RWPE2 (cell line): ENCODE measurements at regions not wholly inside any gene's neighbourhood (a gene's known extent, or its start where the extent isn't known, plus 50 kb on each side); places are given as distances from the start of the nearest gene placed in this dataset.

ENCODE experiments used
- ATAC-seq: fragments of 200-7000 bp; cut with Tn5 transposase; 3 replicates; pipeline ENCODE4 v1.9.1; 2021; ENCODE audit warnings: low read depth
- DNase-seq: peaks from one replicate; pipeline ENCODE4 v3.0.0-alpha.2; 2020; ENCODE audit warnings: low spot score
- H3K27ac ChIP-seq: fragments of 450-650 bp; 2 replicates; pipeline ENCODE4 v1.5.1; 2017; ENCODE audit warnings: mild to moderate bottlenecking; ENCODE audit not compliant: poor library complexity, severe bottlenecking
- H3K27me3 ChIP-seq: fragments of 250-450 bp; sonication (Bioruptor Pico); 2 replicates; pipeline ENCODE4 v1.5.1; 2021; ENCODE audit warnings: mild to moderate bottlenecking, moderate library complexity; ENCODE audit not compliant: insufficient read depth, poor library complexity, severe bottlenecking
- H3K36me3 ChIP-seq: fragments of 250-450 bp; sonication (Bioruptor Pico); 2 replicates; pipeline ENCODE4 v1.5.1; 2020; ENCODE audit warnings: low read depth, mild to moderate bottlenecking, moderate library complexity
- H3K4me1 ChIP-seq: fragments of 250-450 bp; sonication (Bioruptor Pico); 2 replicates; pipeline ENCODE4 v1.5.1; 2021; ENCODE audit warnings: mild to moderate bottlenecking, moderate library complexity; ENCODE audit not compliant: insufficient read depth, poor library complexity, severe bottlenecking
- H3K4me3 ChIP-seq: fragments of 250-450 bp; sonication (Bioruptor Pico); 2 replicates; pipeline ENCODE4 v1.5.1; 2021; ENCODE audit warnings: mild to moderate bottlenecking, moderate library complexity; ENCODE audit not compliant: severe bottlenecking
- H3K9me3 ChIP-seq: fragments of 250-450 bp; sonication (Bioruptor Pico); 2 replicates; pipeline ENCODE4 v1.5.1; 2021; ENCODE audit warnings: mild to moderate bottlenecking, moderate library complexity; ENCODE audit not compliant: severe bottlenecking
- TF ChIP-seq, protein P1 (sequence below): fragments of 450-650 bp; IDR thresholded peaks from one replicate; pipeline ENCODE4 v1.5.1; 2017; ENCODE audit warnings: mild to moderate bottlenecking, moderate library complexity; ENCODE audit not compliant: poor library complexity, severe bottlenecking

DNA sequence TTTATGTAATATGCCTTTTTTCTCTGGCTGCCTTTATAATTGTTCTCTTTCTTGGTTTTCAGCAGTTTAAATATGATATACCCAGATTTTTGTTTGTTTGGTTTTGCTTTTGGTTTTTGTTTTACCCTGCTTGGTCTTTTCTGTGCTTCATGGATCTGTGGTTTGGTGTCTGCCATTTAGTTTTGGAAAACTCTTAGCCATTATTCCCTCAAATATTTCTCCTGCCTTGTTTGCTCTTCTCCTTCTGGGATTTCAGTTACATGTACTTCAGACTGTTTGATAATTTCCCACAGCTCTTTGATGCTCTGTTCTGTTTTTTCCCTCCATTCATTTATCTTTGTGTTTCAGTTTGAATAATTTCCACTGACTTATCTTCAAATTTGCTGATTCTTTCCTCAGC lies 223.1 kb upstream of the BCOR start:
- TF ChIP-seq, protein P1, sequence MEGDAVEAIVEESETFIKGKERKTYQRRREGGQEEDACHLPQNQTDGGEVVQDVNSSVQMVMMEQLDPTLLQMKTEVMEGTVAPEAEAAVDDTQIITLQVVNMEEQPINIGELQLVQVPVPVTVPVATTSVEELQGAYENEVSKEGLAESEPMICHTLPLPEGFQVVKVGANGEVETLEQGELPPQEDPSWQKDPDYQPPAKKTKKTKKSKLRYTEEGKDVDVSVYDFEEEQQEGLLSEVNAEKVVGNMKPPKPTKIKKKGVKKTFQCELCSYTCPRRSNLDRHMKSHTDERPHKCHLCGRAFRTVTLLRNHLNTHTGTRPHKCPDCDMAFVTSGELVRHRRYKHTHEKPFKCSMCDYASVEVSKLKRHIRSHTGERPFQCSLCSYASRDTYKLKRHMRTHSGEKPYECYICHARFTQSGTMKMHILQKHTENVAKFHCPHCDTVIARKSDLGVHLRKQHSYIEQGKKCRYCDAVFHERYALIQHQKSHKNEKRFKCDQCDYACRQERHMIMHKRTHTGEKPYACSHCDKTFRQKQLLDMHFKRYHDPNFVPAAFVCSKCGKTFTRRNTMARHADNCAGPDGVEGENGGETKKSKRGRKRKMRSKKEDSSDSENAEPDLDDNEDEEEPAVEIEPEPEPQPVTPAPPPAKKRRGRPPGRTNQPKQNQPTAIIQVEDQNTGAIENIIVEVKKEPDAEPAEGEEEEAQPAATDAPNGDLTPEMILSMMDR: no peak
- Histone ChIP-seq H3K4me3 (no peak overlapping the region), H3K9me3 (no peaks in the 10 kb centered on the region), H3K27me3 (no peaks in the 10 kb centered on the region), H3K36me3 (no peaks in the 10 kb centered on the region), H3K4me1 (no peaks in the 10 kb centered on the region), H3K27ac (no peak overlapping the region)
- no peak for DNase-seq
- ATAC-seq: no peak

DNA sequence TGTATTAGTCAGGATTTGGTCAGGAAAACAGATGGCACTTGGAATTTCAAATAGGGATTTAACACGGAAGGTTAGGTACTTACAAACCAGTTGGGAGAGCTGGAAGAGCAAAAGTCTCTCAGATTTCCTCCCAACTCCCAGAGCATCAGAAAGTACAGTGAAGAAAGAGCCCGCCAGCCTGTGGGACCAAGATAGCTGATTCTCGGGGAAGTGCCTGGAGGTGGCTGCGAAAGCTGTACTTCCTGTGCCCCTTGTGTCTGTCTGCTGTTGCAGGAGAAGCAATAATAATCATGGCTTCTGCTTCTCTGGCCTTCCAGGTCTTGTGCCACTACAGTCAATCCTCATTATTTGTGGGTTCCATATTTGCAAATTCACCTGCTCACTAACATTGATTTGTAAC lies 221.0 kb upstream of the BCOR start:
- no peaks in the 10 kb centered on the region for H3K9me3 ChIP-seq
- no peaks in the 10 kb centered on the region for H3K27me3 ChIP-seq
- no peak overlapping the region for H3K4me3 ChIP-seq
- DNase-seq: no peak
- H3K4me1 ChIP-seq: no peaks in the 10 kb centered on the region
- TF ChIP-seq, protein P1: no peak
- no peaks in the 10 kb centered on the region for H3K36me3 ChIP-seq
- ATAC-seq: no peak
- no peak overlapping the region for H3K27ac ChIP-seq

DNA sequence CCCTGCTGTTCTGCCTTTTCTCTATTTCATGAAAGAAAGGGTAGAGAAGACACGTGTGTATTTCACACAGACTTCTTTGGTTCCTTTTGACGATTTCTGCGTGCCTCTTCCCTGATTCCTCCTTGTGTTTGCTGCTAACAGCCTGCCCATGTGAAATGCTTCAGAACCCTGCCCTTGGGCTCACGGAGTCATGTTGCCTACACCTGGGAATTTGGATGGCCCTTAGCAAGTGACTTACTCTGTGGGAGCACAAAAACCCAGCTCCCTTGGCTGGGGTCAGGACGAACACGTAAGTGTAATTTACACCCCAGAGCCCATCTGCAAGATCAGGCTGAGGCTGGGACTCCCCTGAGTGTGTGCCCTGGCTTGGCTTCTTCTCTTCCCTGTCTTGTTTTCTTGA lies 220.3 kb upstream of the BCOR start:
- ATAC-seq: no peak
- Histone ChIP-seq H3K36me3 (no peaks in the 10 kb centered on the region), H3K4me3 (no peak overlapping the region), H3K4me1 (no peaks in the 10 kb centered on the region), H3K27me3 (no peaks in the 10 kb centered on the region), H3K9me3 (no peaks in the 10 kb centered on the region), H3K27ac (no peak overlapping the region)
- TF ChIP-seq, protein P1: no peak
- DNase-seq: no peak

DNA sequence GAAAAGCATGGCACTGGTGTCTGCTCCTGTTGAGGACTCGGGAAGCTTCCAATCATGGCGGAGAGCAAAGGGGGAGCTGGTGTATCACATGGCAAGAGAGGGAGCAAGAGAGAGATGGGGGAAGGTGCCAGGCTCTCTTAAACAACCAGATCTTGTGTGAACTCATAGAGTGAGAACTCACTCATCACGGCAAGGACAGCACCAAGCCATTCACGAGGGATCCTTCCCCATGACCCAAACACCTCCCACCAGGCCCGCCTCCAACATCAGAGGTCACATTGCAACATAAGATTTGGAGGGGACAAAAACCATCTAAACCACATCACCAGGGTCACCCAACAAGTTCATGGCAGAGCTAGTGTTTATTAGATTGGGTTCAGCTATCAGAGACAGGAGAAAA lies 218.7 kb upstream of the BCOR start:
- no peaks in the 10 kb centered on the region for H3K9me3 ChIP-seq
- no peaks in the 10 kb centered on the region for H3K4me1 ChIP-seq
- H3K27me3 ChIP-seq: no peaks in the 10 kb centered on the region
- ATAC-seq: no peak
- no peaks in the 10 kb centered on the region for H3K36me3 ChIP-seq
- DNase-seq: no peak
- no peak overlapping the region for H3K4me3 ChIP-seq
- no peak overlapping the region for H3K27ac ChIP-seq
- TF ChIP-seq, protein P1: no peak

DNA sequence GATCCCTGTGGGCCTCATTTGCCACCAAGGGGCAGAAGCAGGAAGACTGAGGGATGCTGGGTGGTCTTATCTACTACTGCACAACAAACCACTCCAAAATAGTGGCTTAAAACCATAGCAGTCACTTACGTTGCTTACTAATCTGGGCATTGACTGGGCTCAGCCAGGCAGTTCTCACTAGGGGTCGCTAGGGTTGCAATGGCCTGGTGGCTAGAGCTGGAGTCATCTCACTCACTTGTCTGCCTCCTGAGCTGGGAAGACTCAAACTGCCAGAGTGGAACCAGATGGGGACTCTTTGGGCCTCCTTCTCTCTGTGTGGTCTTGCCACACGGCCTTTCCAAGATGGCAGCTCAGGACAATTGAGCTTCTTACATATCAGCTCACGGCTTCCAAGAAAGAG lies 216.3 kb upstream of the BCOR start:
- no peak for ATAC-seq
- DNase-seq: no peak
- TF ChIP-seq, protein P1: no peak
- Histone ChIP-seq H3K27me3 (no peaks in the 10 kb centered on the region), H3K36me3 (no peaks in the 10 kb centered on the region), H3K27ac (no peak overlapping the region), H3K9me3 (no peaks in the 10 kb centered on the region), H3K4me3 (no peak overlapping the region), H3K4me1 (no peaks in the 10 kb centered on the region)
